ENCODE measurements at regions not wholly inside any gene's neighbourhood (a gene's known extent, or its start where the extent isn't known, plus 50 kb on each side); places are given as distances from the start of the nearest gene placed in this dataset.

GRCh38 chr16:85309656-85310587 lies 197.7 kb upstream of the CIBAR2 start (continued):
- TF ChIP-seq, protein P1, sequence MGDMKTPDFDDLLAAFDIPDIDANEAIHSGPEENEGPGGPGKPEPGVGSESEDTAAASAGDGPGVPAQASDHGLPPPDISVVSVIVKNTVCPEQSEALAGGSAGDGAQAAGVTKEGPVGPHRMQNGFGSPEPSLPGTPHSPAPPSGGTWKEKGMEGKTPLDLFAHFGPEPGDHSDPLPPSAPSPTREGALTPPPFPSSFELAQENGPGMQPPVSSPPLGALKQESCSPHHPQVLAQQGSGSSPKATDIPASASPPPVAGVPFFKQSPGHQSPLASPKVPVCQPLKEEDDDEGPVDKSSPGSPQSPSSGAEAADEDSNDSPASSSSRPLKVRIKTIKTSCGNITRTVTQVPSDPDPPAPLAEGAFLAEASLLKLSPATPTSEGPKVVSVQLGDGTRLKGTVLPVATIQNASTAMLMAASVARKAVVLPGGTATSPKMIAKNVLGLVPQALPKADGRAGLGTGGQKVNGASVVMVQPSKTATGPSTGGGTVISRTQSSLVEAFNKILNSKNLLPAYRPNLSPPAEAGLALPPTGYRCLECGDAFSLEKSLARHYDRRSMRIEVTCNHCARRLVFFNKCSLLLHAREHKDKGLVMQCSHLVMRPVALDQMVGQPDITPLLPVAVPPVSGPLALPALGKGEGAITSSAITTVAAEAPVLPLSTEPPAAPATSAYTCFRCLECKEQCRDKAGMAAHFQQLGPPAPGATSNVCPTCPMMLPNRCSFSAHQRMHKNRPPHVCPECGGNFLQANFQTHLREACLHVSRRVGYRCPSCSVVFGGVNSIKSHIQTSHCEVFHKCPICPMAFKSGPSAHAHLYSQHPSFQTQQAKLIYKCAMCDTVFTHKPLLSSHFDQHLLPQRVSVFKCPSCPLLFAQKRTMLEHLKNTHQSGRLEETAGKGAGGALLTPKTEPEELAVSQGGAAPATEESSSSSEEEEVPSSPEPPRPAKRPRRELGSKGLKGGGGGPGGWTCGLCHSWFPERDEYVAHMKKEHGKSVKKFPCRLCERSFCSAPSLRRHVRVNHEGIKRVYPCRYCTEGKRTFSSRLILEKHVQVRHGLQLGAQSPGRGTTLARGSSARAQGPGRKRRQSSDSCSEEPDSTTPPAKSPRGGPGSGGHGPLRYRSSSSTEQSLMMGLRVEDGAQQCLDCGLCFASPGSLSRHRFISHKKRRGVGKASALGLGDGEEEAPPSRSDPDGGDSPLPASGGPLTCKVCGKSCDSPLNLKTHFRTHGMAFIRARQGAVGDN (CRISPR knock-in tag; IDR thresholded peaks at IDR 0.05), result peak; percentile 47
- TF ChIP-seq ISX (CRISPR knock-in tag; conservative IDR thresholded peaks at IDR 0.05), result no peak
- TF ChIP-seq HMG20A (CRISPR knock-in tag; IDR thresholded peaks at IDR 0.05; ENCODE audit: borderline replicate concordance), result no peak
- no peak for TF ChIP-seq FOXA3 (CRISPR knock-in tag; IDR thresholded peaks at IDR 0.05)
- TF ChIP-seq ZNF629 (CRISPR knock-in tag; conservative IDR thresholded peaks at IDR 0.05), result peak; percentile 91
- TF ChIP-seq HOXA3 (CRISPR knock-in tag; IDR thresholded peaks at IDR 0.05), result 0 out of 2 replicates have a peak, but pooled peaks have one; percentile 22
- TF ChIP-seq ZNF280B (CRISPR knock-in tag; IDR thresholded peaks at IDR 0.05; ENCODE audit: borderline replicate concordance), result peak; percentile 79; the same call in 1 of the 2 replicates
- TF ChIP-seq, protein P2, sequence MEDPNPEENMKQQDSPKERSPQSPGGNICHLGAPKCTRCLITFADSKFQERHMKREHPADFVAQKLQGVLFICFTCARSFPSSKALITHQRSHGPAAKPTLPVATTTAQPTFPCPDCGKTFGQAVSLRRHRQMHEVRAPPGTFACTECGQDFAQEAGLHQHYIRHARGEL (CRISPR knock-in tag; IDR thresholded peaks at IDR 0.05), result no peak
- peak; percentile 66; the same call in 1 of the 2 replicates for TF ChIP-seq MTA1 (CRISPR knock-in tag; IDR thresholded peaks at IDR 0.05; ENCODE audit: borderline replicate concordance)
- TF ChIP-seq ZHX2 (IDR thresholded peaks at IDR 0.05; ENCODE audit: low read depth), result no peak
- TF ChIP-seq ZHX2 (CRISPR knock-in tag; IDR thresholded peaks at IDR 0.05; ENCODE audit: borderline replicate concordance), result no peak
- peak; percentile 19 for TF ChIP-seq AGO2 (optimal IDR thresholded peaks at IDR 0.05; ENCODE audit: low read depth, low read length)
- TF ChIP-seq ZNF207 (IDR thresholded peaks at IDR 0.05; ENCODE audit: borderline replicate concordance), result no peak
- TF ChIP-seq, protein P3, sequence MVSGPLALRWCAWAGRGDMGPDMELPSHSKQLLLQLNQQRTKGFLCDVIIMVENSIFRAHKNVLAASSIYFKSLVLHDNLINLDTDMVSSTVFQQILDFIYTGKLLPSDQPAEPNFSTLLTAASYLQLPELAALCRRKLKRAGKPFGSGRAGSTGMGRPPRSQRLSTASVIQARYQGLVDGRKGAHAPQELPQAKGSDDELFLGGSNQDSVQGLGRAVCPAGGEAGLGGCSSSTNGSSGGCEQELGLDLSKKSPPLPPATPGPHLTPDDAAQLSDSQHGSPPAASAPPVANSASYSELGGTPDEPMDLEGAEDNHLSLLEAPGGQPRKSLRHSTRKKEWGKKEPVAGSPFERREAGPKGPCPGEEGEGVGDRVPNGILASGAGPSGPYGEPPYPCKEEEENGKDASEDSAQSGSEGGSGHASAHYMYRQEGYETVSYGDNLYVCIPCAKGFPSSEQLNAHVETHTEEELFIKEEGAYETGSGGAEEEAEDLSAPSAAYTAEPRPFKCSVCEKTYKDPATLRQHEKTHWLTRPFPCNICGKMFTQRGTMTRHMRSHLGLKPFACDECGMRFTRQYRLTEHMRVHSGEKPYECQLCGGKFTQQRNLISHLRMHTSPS (CRISPR knock-in tag; IDR thresholded peaks at IDR 0.05; ENCODE audit: low read depth), result peak; percentile 77; the same call in 1 of the 2 replicates
